ENCODE measurements at regions not wholly inside any gene's neighbourhood (a gene's known extent, or its start where the extent isn't known, plus 50 kb on each side); places are given as distances from the start of the nearest gene placed in this dataset.
"Not testable (repeated sequence)": the region's sequence is repeated elsewhere in the genome, so short reads cannot be mapped to it uniquely, and the experiment has no call there.

DNA sequence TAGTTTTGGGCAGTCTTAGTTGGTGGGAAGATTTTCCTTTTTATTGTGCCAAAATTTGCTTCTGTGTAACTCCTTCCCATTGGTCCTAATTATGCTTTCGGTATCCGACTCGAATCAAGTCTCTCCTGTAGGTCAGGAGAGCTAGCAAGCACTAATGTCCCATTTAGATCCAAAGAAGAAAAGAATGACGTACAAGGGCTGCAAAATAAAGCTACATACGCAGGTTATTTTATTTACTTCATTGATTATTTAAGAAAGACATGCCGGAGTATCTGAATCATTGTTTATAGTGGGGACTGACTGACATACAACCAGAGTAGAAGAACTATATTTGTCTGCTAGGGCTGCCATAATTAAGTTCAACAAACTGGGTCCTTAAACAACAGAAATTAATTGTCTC, 648.5 kb downstream of the CPS1 start:
- TF ChIP-seq CTCF (IDR thresholded peaks at IDR 0.05; ENCODE audit: low read depth, low read length): no peak
- no peak for DNase-seq (ENCODE audit: extremely low read depth, low read depth)

DNA sequence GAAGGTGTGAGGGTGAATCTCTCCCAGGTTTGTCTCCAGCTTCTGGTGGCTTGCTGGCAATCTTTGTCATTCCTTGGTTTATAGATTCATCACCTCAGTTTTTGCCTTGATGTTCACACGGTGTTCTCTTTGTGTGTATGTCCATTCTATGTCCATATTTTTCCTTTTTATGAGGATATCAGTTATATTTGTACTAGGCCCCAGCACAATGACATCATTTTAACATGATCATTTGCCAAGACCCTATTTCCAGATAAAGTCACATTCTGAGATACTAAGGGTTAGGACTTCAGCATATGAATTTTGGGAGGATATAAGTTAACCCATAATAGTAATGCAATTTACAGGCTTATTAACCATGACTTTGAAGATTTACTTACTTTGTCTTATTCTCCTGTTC, 649.0 kb downstream of the CPS1 start:
- TF ChIP-seq CTCF (IDR thresholded peaks at IDR 0.05; ENCODE audit: low read depth, low read length): no peak
- DNase-seq (ENCODE audit: extremely low read depth, low read depth): no peak

GRCh38 chr2:211205836-211206235, 649.4 kb downstream of the CPS1 start:
- TF ChIP-seq CTCF (IDR thresholded peaks at IDR 0.05; ENCODE audit: low read depth, low read length): no peak
- no peak for DNase-seq (ENCODE audit: extremely low read depth, low read depth)

DNA sequence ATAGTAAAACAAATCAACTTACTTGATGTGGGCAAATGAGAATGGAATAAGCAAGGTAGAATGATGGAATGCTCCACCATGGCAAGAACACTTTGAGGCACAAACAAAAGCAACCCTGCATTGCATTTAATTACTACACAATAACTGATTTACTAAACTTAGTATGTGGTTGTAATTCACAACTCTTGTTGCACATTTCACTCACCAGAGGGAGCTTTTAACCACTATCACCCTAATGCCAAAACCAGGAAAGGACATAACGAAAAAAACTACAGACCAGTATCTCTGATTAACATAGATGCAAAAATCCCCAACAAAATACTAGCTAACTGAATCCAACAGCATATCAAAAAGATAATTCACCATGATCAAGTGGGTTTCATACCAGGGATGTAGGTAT, 659.8 kb downstream of the CPS1 start:
- DNase-seq (ENCODE audit: extremely low read depth, low read depth): no peak
- no peak for TF ChIP-seq CTCF (IDR thresholded peaks at IDR 0.05; ENCODE audit: low read depth, low read length)

- DNase-seq (ENCODE audit: extremely low read depth, low read depth): not testable (repeated sequence)
Measured at GRCh38 chr2:211219548-211219947, 663.1 kb downstream of the CPS1 start.

- no peak for DNase-seq (ENCODE audit: extremely low read depth, low read depth)
- TF ChIP-seq CTCF (IDR thresholded peaks at IDR 0.05; ENCODE audit: low read depth, low read length): no peak
Measured at GRCh38 chr2:211225784-211226183, 669.4 kb downstream of the CPS1 start.

- no peak for TF ChIP-seq CTCF (IDR thresholded peaks at IDR 0.05; ENCODE audit: low read depth, low read length)
- no peak for DNase-seq (ENCODE audit: extremely low read depth, low read depth)
Measured at GRCh38 chr2:211228559-211228958, 672.2 kb downstream of the CPS1 start.

GRCh38 chr2:211237586-211238275, 681.3 kb downstream of the CPS1 start:
- DNase-seq (ENCODE audit: extremely low read depth, low read depth): no peak
- no peak for TF ChIP-seq CTCF (IDR thresholded peaks at IDR 0.05; ENCODE audit: low read depth, low read length)

Measured in AG09319 (cell line).